Spleen (tissue), 11 donors: ENCODE measurements at regions not wholly inside any gene's neighbourhood (a gene's known extent, or its start where the extent isn't known, plus 50 kb on each side); places are given as distances from the start of the nearest gene placed in this dataset.

Source experiments
- DNase-seq: peaks from one replicate; pipeline ENCODE4 v3.0.0-alpha.2; 2020
- H3K27ac ChIP-seq, 8 donors: fragments of 200-600 bp; sonication (generic) in 7 of 8; 1 replicate in 4 of 8; 2 replicates in 4 of 8; pipeline versions ENCODE4 v1.5.0 to v1.8.0; 2016 to 2021; ENCODE audit warnings: inconsistent platforms in 4 of 8, mild to moderate bottlenecking in 4 of 8, moderate library complexity in 1 of 8
- H3K27me3 ChIP-seq, 7 donors: fragments of 200-600 bp; sonication (generic) in 6 of 7; replicated peaks in 1 of 7; 1 replicate in 4 of 7; 2 replicates in 3 of 7; pipeline versions ENCODE4 v1.5.0 to v1.8.0; 2016 to 2021; ENCODE audit warnings: inconsistent platforms in 3 of 7, mild to moderate bottlenecking in 1 of 7
- H3K36me3 ChIP-seq, 6 donors: fragments of 200-600 bp; sonication (generic) in 5 of 6; 1 replicate in 4 of 6; 2 replicates in 2 of 6; pipeline versions ENCODE4 v1.5.0 to v1.8.0; 2016 to 2021; ENCODE audit warnings: inconsistent platforms in 2 of 6
- H3K4me1 ChIP-seq, 6 donors: fragments of 200-600 bp; sonication (generic) in 5 of 6; 1 replicate in 3 of 6; 2 replicates in 3 of 6; pipeline versions ENCODE4 v1.5.0 to v1.8.0; 2016 to 2021; ENCODE audit warnings: inconsistent platforms in 3 of 6
- H3K4me3 ChIP-seq, 8 donors: fragments of 200-600 bp; sonication (generic) in 7 of 8; 1 replicate in 4 of 8; 2 replicates in 4 of 8; pipeline versions ENCODE4 v1.5.0 to v1.8.0; 2016 to 2021; ENCODE audit warnings: inconsistent platforms in 4 of 8, mild to moderate bottlenecking in 4 of 8, moderate library complexity in 2 of 8
- H3K9me3 ChIP-seq, 8 donors: fragments of 200-600 bp; sonication (generic) in 7 of 8; 1 replicate in 4 of 8; 2 replicates in 4 of 8; pipeline versions ENCODE4 v1.5.0 to v1.8.0; 2016 to 2021; ENCODE audit warnings: inconsistent platforms in 4 of 8
- POLR2A ChIP-seq, 3 donors: fragments of 450-650 bp; IDR thresholded peaks; one replicate each; pipeline ENCODE4 v1.5.1; 2017; ENCODE audit warnings: antibody characterized with exemption in 3 of 3, mild to moderate bottlenecking in 1 of 3
- POLR2AphosphoS5 ChIP-seq, 3 donors: sonication (generic); formaldehyde crosslinking; IDR thresholded peaks; one replicate each; pipeline ENCODE4 v1.5.1; 2017; ENCODE audit warnings: antibody characterized with exemption in 3 of 3
- WGBS, 5 donors: extraction: QIAGEN DNeasy Blood & Tissue Kit in 3 of 5; methylation state at CpG; one replicate each; pipeline versions ENCODE4 v1.1.5 to v1.1.7; 2013 to 2018; 5-methylcytosine and 5-hydroxymethylcytosine counted together
- intact Hi-C: fragments of 100-400 bp; cut with DNase I; formaldehyde crosslinking; loops from one replicate; pipeline ENCODE4 v1.15.0; 2023; ENCODE audit warnings: low total_unique reads
- TF ChIP-seq, protein P1 (sequence below), 11 experiments: fragments of 200-600 bp in 7 of 11; fragments of 450-650 bp in 4 of 11; sonication (generic) in 4 of 11; IDR thresholded peaks in 8 of 11; conservative IDR thresholded peaks in 3 of 11; 1 replicate in 7 of 11; 2 replicates in 4 of 11; pipeline versions ENCODE4 v1.4.0 to v1.8.0; 2016 to 2021; ENCODE audit warnings: antibody characterized with exemption in 11 of 11, inconsistent platforms in 4 of 11, mild to moderate bottlenecking in 1 of 11
- donor health status: healthy with polysubstance abuse.
- donor health status: DM: no; HTN: no; CAD: no; lungs with moderate emphysema.
- donor health status: DM: no; HTN: no; CAD: no.
- donor health status: Bipolar disorder and iron deficiency.
- donor health status: healthy.
- donor health status: DM: no; HTN: no; CAD: no.
- donor health status: DM: yes; HTN: yes; CAD: no.

DNA sequence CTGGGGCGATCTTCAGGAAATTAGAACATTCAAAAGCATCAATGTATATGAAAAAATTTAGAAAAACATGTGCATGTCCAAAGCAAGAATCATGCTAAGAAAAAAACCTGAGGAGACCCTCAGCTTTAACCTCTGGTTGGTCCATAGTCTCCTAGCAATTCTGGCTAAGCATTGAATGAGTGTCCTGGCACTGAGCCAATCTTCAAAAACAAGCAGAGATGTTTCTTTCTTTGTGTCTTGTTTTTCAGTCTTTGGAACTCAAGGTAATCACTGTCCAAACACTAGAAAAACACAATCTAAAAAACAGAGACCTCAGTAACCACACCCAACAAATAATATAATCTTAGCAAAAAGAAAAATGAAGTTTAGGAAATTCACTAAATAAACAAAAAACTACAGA is 205.4 kb upstream of the CARD18 start:
- TF ChIP-seq POLR2A (IDR thresholded peaks at IDR 0.05) (no peak), POLR2AphosphoS5 (IDR thresholded peaks at IDR 0.05) (no peak)
- TF ChIP-seq, protein P1, sequence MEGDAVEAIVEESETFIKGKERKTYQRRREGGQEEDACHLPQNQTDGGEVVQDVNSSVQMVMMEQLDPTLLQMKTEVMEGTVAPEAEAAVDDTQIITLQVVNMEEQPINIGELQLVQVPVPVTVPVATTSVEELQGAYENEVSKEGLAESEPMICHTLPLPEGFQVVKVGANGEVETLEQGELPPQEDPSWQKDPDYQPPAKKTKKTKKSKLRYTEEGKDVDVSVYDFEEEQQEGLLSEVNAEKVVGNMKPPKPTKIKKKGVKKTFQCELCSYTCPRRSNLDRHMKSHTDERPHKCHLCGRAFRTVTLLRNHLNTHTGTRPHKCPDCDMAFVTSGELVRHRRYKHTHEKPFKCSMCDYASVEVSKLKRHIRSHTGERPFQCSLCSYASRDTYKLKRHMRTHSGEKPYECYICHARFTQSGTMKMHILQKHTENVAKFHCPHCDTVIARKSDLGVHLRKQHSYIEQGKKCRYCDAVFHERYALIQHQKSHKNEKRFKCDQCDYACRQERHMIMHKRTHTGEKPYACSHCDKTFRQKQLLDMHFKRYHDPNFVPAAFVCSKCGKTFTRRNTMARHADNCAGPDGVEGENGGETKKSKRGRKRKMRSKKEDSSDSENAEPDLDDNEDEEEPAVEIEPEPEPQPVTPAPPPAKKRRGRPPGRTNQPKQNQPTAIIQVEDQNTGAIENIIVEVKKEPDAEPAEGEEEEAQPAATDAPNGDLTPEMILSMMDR (IDR thresholded peaks at IDR 0.05 in 8 of 11, conservative IDR thresholded peaks at IDR 0.05 in 3 of 11): no peak
- Histone ChIP-seq H3K4me3 (no peak overlapping the region), H3K27me3 (no peaks in the 10 kb centered on the region), H3K27ac (no peak overlapping the region), H3K4me1 (no peaks in the 10 kb centered on the region), H3K36me3 (no peaks in the 10 kb centered on the region), H3K9me3 (peaks cover 0 to 23% (median 13%) of the 10 kb centered on the region in 8 donors)
- intact Hi-C loops: no loop called here
- 72 to 92% (median 74%) methylated on average over 1 of the region's 1 CpG for WGBS, 5 donors
- no peak for DNase-seq

GRCh38 chr11:105334025-105334714 is 194.6 kb upstream of the CARD18 start:
- DNase-seq: no peak
- no peaks in the 10 kb centered on the region for H3K27me3 ChIP-seq
- TF ChIP-seq POLR2A (IDR thresholded peaks at IDR 0.05) (no peak), POLR2AphosphoS5 (IDR thresholded peaks at IDR 0.05) (no peak)
- TF ChIP-seq, protein P1 (IDR thresholded peaks at IDR 0.05 in 8 of 11, conservative IDR thresholded peaks at IDR 0.05 in 3 of 11): no peak
- intact Hi-C loops: no loop called here
- no peaks in the 10 kb centered on the region for H3K36me3 ChIP-seq
- H3K4me3 ChIP-seq: no peak overlapping the region
- WGBS, 5 donors: 70 to 92% (median 77%) methylated on average over 8 to 11 of the region's 11 CpGs
- H3K27ac ChIP-seq: no peak overlapping the region
- H3K4me1 ChIP-seq: no peaks in the 10 kb centered on the region
- H3K9me3 ChIP-seq: peaks cover 0 to 11% (median 2%) of the 10 kb centered on the region in 8 donors

- H3K4me1 ChIP-seq: no peaks in the 10 kb centered on the region
- H3K4me3 ChIP-seq: no peak overlapping the region
- no peaks in the 10 kb centered on the region for H3K36me3 ChIP-seq
- H3K27ac ChIP-seq: no peak overlapping the region
- no peak for DNase-seq
- peaks cover 0 to 11% (median 2%) of the 10 kb centered on the region in 8 donors for H3K9me3 ChIP-seq
- 67 to 82% (median 77%) methylated on average over 3 of the region's 3 CpGs for whole genome bisulfite sequencing, 5 donors
- intact Hi-C loops: no loop called here
- TF ChIP-seq POLR2A (IDR thresholded peaks at IDR 0.05) (no peak), POLR2AphosphoS5 (IDR thresholded peaks at IDR 0.05) (no peak)
- H3K27me3 ChIP-seq: no peaks in the 10 kb centered on the region
These were observed 193.6 kb upstream of the CARD18 start for GRCh38 chr11:105333153-105333552.

DNA sequence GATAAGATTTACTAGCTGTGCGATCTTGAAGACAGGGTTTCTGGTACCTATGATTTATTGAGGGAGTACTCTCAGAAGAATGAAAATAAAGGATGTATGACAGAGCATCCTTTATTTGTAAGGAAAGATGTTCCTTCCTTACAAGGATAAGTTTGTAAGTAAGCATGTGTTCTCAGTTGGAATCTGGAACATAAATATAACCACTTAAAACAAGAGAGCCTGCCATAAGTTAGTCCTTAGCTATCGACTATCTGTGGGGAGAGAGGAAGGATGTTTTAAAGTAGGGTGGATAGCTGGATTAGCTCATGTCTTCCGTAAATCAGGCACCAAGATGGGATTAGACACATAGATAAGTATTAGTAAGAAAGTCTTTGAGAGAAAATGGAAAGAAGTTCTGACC is 192.6 kb upstream of the CARD18 start:
- TF ChIP-seq POLR2AphosphoS5 (IDR thresholded peaks at IDR 0.05): no peak
- TF ChIP-seq, protein P1 (IDR thresholded peaks at IDR 0.05 in 8 of 11, conservative IDR thresholded peaks at IDR 0.05 in 3 of 11): no peak
- TF ChIP-seq POLR2A (IDR thresholded peaks at IDR 0.05): no peak

More for the DNA sequence above, 192.6 kb upstream of the CARD18 start:
- H3K27me3 ChIP-seq: no peaks in the 10 kb centered on the region
- intact Hi-C loops: no loop called here
- no peak overlapping the region for H3K27ac ChIP-seq
- H3K4me1 ChIP-seq: no peaks in the 10 kb centered on the region
- WGBS, 5 donors: 74 to 82% (median 78%) methylated on average over 3 of the region's 3 CpGs
- no peaks in the 10 kb centered on the region for H3K36me3 ChIP-seq
- no peak for DNase-seq
- peaks cover 0 to 7% (median 2%) of the 10 kb centered on the region in 8 donors for H3K9me3 ChIP-seq
- H3K4me3 ChIP-seq: no peak overlapping the region
